ENCODE measurements at regions not wholly inside any gene's neighbourhood (a gene's known extent, or its start where the extent isn't known, plus 50 kb on each side); places are given as distances from the start of the nearest gene placed in this dataset.

GRCh38 chr2:16262526-16263178, 322.3 kb downstream of the MYCN start:
- in situ Hi-C loops (cut with MboI; ENCODE audit: low sequenced_read_pairs), result no loop called here

DNA sequence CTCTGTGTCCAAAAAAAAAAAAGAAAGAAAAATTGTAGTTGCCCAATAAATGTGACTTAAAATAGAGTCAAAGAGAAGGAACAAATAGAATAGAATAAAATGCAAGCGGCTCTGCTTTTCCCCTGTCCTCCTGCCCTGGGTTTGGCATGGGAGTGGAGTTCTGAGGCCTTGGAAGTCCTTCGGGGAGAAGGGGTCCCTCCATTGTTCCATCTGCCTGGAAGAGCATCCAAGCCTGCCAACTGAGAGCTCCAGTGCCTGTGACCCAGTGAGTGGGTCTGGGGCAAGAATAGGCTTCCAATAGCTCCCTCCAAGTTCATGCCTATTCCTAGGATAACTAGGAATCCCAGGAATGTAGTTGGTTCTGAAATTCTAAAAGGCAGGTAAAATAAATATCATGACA, 321.4 kb downstream of the MYCN start:
- in situ Hi-C loops (cut with MboI; ENCODE audit: low sequenced_read_pairs), result no loop called here

DNA sequence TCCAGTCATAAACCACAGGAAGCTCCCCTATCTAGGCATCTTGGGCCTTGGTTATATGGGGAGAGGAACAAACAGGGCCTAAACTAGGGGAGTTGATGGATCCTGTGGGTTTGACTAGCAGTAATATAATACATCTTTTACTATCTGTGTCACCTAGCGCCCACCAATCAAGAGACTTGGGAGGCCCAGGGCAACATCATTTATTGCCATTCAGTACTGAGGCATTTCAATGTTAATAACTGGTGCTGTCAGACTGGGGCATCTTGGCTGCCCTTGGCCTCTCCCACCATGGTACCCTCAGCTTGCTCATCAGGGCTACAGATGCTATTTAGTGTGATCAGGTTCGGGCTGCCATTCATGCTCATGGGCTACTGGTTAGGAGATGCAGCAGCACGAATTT, 320.7 kb downstream of the MYCN start:
- in situ Hi-C loops (cut with MboI; ENCODE audit: low sequenced_read_pairs), result no loop called here

DNA sequence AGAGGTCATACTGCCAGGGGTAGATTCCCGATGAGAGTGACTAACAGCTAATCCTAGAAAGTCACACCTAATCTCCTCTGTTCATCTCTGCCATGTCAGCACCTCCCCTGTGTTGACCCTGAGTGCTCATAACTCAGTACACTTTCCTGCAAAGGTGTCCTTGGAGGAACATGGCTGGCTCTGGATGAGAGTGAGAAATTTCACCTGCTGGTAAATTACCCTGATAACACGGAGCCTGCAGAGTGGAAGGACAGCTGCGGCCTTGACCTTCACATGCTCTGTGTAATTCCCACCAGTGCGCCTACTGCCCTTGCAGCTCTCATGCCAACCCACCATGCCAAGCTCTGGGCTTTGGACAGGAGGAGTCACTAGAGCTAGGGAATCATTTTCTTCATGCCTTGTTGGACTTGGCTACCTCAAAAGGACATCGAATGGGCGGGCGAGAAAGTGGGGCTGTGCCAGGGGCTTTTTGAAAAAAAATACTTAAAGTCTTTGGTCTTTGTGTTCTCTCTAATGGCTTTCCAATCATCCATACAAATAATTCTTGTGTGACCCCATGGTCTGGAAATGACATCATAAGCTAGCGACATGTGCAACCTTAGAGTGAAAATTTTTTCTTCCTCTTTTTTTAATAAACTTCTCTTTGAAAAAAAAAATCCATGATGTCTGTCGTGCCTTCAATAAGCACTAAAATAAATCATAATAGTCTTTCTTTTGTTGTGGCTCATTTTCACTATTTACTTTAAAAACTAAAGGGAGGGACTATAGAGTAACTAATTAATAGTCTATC, 319.9 kb downstream of the MYCN start:
- in situ Hi-C loops (cut with MboI; ENCODE audit: low sequenced_read_pairs), result no loop called here

- in situ Hi-C loops (cut with MboI; ENCODE audit: low sequenced_read_pairs), result no loop called here
These were observed 318.7 kb downstream of the MYCN start for GRCh38 chr2:16259010-16259409.

DNA sequence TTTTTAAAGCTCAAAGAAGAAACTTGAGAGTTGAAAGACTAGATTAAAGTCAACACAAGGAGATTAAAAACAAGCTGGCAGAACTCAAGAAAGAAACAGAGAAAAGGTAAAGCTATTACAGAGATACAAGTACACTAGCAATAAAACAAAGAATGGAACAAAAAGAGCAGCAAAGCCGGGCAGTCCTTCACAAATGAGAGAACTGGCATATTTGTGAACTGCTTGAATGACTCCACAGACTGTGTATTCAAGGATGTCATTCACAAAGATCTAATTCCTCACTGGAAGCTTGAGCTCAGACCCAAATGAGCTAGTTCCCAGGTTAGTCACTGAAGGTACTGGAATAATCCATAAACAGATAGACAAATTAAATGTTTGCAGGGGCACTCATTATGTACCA, 318.0 kb downstream of the MYCN start:
- in situ Hi-C loops (cut with MboI; ENCODE audit: low sequenced_read_pairs), result no loop called here

DNA sequence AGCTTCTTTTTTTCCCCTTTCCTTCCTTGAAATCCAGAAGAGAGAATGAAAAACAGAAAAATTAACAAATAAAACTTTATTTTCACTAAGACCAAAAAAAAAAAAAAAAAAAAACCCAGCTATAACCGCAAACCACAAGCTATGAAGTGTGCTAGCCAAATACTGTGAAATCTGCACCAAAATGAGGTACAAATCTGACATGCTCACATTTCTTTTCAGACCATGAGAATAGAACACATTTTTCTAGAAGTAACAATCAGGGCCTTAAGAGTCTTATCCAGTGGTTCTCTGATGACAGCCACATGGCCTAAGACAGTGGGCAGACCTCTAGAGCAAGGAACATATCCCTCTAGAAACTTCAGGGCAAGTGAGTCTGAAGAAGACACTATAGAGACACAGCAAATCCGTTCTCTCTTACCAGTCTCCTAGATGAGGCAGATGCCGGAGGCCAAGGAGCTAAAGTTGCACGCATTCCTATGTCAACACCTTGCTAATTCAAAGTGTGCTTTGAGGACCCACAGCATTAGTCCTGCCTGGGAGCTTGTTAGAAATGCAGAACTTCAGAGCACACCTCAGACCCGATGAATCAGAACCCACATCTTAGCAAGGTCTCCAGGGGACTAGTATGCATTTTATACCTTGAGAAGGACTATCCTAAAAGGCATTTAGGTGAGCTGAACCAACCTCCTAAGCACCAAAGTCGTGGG, 317.1 kb downstream of the MYCN start:
- in situ Hi-C loops (cut with MboI; ENCODE audit: low sequenced_read_pairs), result no loop called here

DNA sequence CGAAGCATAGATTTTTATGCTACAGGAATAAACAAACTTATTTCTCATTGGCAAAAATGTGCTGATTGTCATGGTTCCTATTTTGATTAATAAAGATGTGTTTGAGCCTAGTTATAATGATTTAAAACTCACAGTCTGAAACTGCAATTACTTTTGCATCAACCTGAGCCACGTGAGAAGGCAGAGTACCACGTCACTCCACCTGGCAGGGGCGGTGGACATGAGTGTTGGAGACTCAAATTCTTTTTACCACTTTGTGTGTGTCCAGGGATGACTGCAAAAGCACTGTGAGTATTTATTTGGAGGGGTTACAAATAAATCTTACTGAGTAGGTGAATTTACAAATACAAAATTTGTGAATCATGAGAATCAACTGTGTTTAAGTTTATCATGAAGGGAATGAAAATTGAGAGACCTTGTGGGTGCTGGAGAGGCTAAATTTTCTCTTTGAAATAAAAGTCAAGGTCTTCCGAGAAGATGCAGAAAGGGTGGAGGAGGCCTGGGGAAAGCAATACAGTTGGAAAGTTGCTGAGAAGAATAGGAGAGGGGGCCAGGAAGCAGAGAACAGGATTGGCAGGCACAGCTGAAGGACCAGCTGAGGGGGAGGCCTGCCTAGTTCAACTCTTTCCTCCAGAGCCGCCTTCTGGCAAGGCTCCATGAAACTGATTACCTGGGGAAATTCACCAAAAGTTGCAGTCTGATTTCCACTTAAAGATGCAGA, 316.4 kb downstream of the MYCN start:
- in situ Hi-C loops (cut with MboI; ENCODE audit: low sequenced_read_pairs), result no loop called here

DNA sequence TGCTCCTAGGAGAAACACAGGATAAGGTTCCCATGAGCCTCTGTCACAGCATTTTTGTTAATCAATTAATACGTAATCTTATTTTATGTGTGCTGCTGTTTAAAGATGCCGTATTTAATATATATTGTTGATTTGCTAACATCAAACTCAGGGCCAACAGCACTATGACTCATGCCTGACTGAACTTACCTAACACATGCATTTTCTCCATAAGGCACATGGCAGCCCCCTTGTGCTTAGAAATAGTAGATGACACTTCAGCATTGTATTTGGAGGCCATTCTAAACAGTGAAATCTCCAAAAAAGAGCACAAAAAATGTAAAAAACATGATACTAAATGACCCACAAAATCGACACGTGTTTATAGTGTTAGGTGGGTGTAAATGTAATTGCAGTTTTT, 314.8 kb downstream of the MYCN start:
- in situ Hi-C loops (cut with MboI; ENCODE audit: low sequenced_read_pairs), result no loop called here

DNA sequence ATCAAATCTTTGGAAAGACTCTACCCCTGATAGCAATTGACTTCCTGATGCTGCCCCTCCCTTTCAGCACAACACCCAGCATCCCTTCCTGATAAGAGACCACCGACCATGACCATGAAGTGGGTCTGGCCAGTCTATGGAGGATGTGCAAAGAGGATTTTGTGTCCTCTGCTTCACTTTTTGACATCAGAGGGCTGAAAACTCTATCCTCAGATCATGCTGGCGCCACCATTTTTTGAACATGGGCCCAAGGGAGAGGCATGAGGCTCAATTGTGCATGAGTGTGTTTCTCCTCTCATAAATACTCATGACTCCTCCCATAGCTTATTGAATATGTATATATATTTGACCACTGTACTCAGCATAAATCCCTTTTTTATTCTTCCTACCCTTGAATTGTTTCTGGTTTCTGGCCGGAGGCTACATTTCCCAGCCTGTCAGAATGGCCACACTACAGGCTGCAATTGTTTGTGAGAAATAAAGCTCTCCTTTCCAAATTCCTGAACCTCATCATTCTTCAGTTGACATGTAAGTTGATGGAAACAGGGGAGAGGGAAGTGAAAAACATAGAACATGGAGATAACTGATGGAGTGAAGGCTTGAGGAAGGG, 314.1 kb downstream of the MYCN start:
- in situ Hi-C loops (cut with MboI; ENCODE audit: low sequenced_read_pairs), result no loop called here

GRCh38 chr2:16253291-16253690, 312.9 kb downstream of the MYCN start:
- in situ Hi-C loops (cut with MboI; ENCODE audit: low sequenced_read_pairs), result no loop called here

DNA sequence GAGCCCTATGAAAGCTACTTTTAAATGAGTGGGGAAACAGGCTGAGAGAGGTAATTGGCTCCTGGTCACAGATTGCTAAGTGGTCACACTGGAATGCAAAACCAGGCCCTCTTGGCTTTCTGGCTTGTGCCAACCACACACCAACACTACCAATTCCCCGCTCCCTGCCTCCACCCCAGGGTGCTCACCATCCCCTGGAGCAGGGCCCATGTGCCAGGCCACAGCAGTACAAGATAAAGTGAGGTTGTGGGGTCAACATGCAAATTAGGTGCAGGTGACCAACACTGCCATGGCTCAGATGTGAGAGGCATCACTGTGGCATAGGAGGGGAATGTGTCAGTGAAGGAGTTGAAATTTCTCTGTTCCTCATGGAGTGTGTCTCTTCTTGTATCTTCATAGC, 312.5 kb downstream of the MYCN start:
- in situ Hi-C loops (cut with MboI; ENCODE audit: low sequenced_read_pairs), result no loop called here

DNA sequence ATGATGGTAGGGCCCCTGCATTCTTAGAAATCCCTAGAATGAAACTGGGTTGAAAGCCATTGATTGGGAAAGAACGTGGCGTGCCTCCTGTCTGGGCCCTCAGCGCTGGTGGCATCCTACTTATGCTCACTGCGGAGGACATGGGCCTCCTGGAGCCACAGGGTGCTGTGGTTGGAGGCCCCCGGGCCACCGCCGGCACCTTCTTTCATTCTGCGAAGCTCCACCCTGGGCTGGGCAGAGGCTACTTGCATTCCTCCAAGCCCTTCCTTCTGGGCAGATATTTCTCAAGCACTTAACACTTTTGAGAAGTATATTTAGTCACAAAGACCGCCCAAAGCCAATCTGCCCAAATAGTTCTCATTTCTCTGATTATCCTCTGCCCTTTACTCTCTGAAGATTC, 311.9 kb downstream of the MYCN start:
- in situ Hi-C loops (cut with MboI; ENCODE audit: low sequenced_read_pairs), result no loop called here

DNA sequence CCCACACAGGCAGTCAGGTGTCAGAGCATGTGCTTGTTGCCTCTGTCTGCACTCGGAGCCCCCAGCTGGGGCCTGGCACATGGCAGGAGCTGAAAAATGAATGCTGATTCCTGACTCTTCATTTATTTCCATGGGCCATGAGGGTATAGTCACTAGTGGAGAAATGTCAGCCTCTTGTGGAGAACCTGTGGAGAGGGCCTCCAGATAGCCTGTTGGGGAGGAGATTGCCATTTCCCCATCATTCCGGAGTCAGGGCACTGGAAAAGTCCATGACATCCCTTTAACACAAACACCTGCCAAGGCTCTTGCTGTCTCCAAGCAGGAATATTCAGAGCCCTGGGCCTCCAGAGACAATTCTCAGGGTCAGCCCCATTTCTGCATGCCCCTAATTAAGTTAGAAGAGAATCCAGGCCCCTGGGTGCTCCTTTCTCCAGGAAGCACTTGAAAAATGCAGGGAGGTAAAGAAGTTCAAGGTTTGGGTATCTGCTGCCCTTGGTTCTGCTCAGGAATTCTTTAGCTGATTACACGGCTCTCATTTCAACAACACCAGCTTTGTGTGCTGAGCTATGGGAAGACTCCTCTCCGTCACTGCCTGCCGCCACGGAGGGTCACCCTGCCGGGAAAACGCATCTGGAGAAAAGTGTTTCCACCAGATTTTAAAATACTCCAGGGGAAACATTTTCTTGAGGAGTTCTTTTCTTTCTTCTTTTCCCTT, 311.3 kb downstream of the MYCN start:
- in situ Hi-C loops (cut with MboI; ENCODE audit: low sequenced_read_pairs), result no loop called here

DNA sequence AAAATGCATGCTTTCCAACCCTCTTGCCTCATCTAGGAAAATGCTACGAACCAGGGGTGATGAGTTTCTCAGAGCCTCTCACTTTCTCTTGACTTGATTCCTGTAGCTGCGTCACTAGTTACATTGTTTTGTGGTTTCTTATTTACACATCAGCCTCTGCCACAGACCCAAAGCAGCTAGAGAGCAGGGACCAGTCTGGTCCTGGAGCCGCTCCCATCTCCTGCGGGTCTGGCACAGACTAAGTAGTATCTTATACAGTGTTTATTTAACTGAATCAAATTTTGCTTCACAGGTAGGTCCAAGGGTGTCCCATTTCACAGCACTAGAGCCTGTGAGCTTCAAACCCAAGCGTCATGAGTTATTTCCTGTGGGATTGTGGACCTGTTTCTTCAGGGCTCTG, 310.5 kb downstream of the MYCN start:
- in situ Hi-C loops (cut with MboI; ENCODE audit: low sequenced_read_pairs), result no loop called here

GRCh38 chr2:16250466-16250865, 310.1 kb downstream of the MYCN start:
- in situ Hi-C loops (cut with MboI; ENCODE audit: low sequenced_read_pairs), result no loop called here

- in situ Hi-C loops (cut with MboI; ENCODE audit: low sequenced_read_pairs), result no loop called here
These were observed 309.7 kb downstream of the MYCN start for GRCh38 chr2:16250056-16250425.

- in situ Hi-C loops (cut with MboI; ENCODE audit: low sequenced_read_pairs), result no loop called here
These were observed 309.1 kb downstream of the MYCN start for GRCh38 chr2:16249246-16250055.

DNA sequence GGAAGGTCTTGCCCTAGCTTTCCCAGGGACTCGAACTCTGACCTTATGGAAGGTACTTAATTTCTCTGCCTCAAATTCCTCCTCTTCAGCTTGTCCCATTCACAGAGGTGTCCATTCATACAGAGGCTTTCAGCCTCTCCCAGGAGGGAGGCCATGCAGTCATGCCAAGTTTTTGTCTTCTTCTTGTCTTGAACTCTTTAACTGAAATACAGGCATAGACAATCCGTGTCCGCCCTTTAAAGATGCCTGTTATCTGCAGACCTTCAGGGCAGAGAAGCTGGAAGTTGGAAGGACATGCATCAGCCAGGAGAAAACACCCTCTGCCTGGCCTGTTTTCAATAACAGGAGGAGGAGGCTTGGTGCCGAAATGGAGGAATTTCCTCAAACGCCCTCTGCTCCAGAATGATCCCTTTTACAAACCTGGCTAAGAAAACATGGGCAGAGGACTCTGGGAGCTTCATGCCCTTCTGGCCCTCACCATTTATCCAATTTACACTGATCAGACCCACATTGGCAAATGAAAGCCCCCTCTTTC, 308.3 kb downstream of the MYCN start:
- in situ Hi-C loops (cut with MboI; ENCODE audit: low sequenced_read_pairs), result no loop called here
